GM04504 (cell line): ENCODE measurements at regions not wholly inside any gene's neighbourhood (a gene's known extent, or its start where the extent isn't known, plus 50 kb on each side); places are given as distances from the start of the nearest gene placed in this dataset.

Source experiments
- DNase-seq: peaks from one replicate; pipeline ENCODE4 v3.0.0-alpha.2; 2012; ENCODE audit warnings: low read depth

GRCh38 chr3:59653405-59654122 lies 603.7 kb upstream of the CFAP20DC start:
- no peak for DNase-seq

- no peak for DNase-seq
Measured at GRCh38 chr3:59644479-59645402, 594.9 kb upstream of the CFAP20DC start.

- peak; percentile 14 for DNase-seq
Measured at GRCh38 chr3:59641169-59641899, 591.5 kb upstream of the CFAP20DC start.

- DNase-seq, result peak; percentile 9
Measured at GRCh38 chr3:59632760-59633573, 583.1 kb upstream of the CFAP20DC start.

GRCh38 chr3:59631482-59631881 lies 581.7 kb upstream of the CFAP20DC start:
- DNase-seq, result no peak

DNA sequence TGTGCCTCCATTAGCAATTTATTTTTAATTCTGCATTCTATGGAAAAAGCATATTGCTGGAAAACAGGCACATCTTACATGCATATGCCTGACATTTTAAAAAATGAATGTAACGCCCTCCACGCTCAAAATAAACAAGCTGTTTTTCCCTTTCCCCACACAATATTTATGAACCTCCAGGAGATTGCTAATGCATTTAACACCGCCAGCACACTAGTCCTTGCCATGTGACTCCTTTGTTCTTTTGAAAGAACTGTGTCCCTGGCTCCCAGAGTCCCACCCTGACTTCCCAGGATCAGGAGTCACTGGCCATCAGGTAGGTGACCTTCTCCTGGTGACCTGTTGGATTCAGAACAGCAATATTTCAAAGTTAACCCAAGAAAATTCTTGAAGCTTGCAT lies 571.2 kb upstream of the CFAP20DC start:
- no peak for DNase-seq

DNA sequence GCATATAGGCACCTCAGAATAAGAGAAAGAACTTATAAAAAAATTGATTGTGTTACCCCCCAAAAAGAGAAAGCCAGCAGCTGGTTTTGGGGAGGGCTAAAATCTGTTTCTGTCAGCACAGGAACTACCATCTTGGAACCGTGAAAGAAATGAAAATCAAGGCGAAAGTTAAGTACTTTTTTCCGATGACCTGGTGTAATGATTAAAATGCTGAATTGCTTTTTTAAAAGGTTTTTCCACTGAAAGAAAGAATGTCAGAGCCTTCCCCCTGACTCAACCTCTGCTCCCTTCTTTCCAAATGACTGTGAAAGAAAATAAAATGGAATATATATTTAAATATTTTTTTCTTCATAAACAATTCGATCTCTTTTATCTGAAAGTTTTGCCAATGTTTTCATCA lies 570.5 kb upstream of the CFAP20DC start:
- no peak for DNase-seq

DNA sequence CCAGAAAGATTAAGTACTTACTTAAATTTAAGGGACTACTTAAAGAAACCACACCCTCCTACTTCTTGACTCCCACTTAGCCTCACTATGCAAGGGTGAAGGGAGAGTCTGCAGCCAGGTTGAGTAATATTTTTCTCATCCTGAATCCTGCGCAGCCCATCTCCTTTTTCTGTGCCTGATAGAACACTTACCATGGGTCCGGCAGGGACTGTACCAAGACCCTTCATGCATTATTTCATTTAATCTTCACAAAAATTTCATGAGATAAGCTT lies 562.6 kb upstream of the CFAP20DC start:
- DNase-seq, result no peak

GRCh38 chr3:59611649-59612443 lies 562.0 kb upstream of the CFAP20DC start:
- no peak for DNase-seq

- no peak for DNase-seq
Measured at GRCh38 chr3:59609657-59610348, 560.0 kb upstream of the CFAP20DC start.

DNA sequence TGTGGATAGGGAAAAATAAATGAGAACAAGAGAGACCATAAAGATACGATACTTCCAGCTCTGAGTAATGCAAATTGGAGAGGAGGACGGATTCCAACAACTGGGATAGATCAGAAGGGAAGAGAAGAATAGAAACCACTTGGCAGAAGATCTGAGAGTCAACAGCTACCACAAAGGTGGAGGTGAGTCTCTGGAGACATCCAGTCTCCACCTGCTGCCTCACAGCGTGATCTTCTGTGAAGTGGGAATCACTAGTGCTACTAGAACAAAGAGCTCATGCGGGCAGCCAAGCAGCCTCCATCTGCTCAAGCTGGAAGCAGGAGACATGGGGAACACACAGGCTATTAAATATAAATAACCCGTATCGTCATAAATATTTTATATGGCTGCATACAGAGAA lies 558.5 kb upstream of the CFAP20DC start:
- DNase-seq, result no peak

DNA sequence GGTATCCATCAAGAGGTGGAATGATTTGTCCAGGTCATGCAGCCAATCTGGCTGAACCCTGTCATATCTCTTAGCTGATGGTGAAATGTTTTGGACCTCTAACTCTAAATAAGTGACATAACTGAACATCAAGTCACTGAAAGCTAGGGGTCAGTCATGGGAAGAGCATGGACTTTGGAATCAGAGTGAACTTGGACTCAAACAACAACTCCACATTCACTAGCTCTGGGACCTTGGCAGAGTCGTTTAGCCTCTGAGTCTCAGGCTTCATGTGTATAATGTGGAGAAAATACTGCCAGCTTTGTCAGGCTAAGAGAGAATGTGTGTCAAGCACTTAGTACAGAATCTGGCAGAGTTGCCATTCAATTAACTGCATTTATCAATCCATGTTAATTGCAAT lies 557.8 kb upstream of the CFAP20DC start:
- peak; percentile 0 for DNase-seq

GRCh38 chr3:59606638-59607266 lies 556.9 kb upstream of the CFAP20DC start:
- no peak for DNase-seq

DNA sequence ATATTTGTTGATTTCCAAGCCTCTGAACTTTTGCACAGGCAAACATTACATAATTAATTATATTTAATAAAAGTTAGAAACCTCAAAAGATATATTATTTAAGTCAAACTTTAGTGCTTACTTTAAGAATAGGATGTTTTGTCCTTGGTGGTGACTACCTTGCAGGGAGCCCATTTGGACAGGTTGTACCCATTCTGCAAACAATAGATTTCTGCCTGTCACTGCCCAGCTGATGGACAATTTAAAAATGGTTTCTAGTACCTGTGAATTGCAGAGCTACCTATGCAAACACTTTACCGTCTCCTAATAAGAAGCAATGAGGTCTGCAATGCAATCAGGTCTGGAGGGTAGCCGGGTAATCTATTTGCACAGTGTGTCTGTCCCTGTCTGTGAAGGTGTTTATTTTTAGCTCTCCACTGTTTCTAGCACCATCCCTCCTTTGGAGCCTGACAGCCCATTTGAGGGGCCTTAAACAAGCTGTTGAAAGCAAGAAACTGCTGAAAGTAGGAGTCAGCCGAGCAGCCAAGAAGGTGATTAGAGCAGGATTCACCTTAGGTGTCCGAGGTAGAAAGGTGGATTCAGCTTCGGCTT lies 556.2 kb upstream of the CFAP20DC start:
- no peak for DNase-seq

- DNase-seq, result no peak
Measured at GRCh38 chr3:59605318-59605717, 555.5 kb upstream of the CFAP20DC start.

GRCh38 chr3:59601486-59601885 lies 551.7 kb upstream of the CFAP20DC start:
- no peak for DNase-seq

DNA sequence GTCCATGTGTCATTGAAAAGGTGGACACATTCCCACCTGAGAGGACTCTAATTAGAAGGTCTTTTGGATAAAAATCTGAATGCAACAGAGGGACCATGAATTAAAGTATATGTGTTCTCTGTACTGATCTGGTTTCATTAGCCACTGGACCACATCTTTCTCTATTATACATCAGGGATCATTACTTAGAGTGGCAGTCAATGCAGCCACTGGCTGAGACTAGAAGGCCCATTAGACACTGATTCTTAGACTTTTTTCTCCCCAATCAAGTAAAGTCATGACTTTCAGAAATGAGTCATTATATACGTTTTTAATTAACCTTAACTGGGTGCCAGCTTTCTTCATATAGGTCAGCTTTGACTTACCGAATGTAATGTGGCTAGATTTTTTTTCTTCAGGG lies 550.8 kb upstream of the CFAP20DC start:
- DNase-seq, result no peak

GRCh38 chr3:59596741-59597140 lies 546.9 kb upstream of the CFAP20DC start:
- DNase-seq, result no peak

DNA sequence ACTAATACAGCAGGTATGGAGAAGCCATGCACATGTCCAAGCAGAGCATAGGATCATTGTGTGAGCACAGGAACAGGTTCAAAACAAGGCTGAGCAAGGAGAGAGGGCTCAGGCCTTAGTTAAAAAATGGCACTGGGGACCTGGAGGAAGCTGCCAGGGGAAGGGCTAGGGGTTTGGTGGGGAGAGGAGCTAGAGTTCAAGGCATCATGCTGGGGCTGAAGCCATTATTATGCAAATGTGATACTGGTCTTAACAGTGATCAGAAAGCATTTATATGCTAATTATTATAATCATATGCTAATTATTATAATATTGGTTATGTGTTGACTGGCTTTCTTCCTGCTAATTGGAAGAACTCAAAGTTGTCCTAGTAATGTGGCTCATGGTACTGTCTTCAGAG lies 546.0 kb upstream of the CFAP20DC start:
- DNase-seq, result no peak

DNA sequence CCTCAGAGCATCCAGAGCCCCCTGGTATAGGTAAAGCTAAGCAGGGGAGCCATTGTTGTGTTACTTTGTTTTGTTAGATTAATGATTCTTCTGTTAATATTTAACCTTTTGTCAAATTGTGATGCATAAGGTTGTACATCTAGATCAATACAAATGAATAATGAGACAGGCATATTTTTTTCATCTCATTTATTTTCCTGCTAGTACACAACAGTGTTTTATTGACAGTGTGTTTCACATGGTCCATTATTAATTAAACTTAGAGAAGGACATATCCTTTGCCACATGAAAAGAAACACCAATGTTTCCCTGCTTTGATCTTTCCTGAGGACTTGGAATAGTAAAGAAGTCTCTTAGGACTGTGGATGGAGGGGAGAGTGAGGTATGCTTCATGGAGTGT lies 543.6 kb upstream of the CFAP20DC start:
- no peak for DNase-seq
